HepG2 (cell line): ENCODE measurements at regions not wholly inside any gene's neighbourhood (a gene's known extent, or its start where the extent isn't known, plus 50 kb on each side); places are given as distances from the start of the nearest gene placed in this dataset.

ENCODE experiments used
- BCL3 ChIP-seq: sonication (generic); formaldehyde crosslinking; IDR thresholded peaks from 2 replicates; pipeline ENCODE4 v1.5.1; 2020; ENCODE audit warnings: mild to moderate bottlenecking, missing genetic modification reagents, moderate library complexity
- BHLHE40 ChIP-seq: IDR thresholded peaks from 2 replicates; pipeline ENCODE4 v1.6.1; 2011; ENCODE audit warnings: low read length, improper control_type of control experiment
- FOXJ3 ChIP-seq: sonication (generic); formaldehyde crosslinking; IDR thresholded peaks from 2 replicates; pipeline ENCODE4 v1.4.0; 2020; ENCODE audit warnings: missing genetic modification reagents, mild to moderate bottlenecking, borderline replicate concordance
- GLMP ChIP-seq: sonication (generic); formaldehyde crosslinking; IDR thresholded peaks from 2 replicates; pipeline ENCODE4 v1.9.0; 2021; ENCODE audit warnings: missing genetic modification reagents, mild to moderate bottlenecking, borderline replicate concordance
- IRX3 ChIP-seq: sonication (generic); formaldehyde crosslinking; IDR thresholded peaks from 2 replicates; pipeline ENCODE4 v1.8.1; 2023; ENCODE audit warnings: mild to moderate bottlenecking, low read depth, missing genetic modification reagents, borderline replicate concordance
- MAFF ChIP-seq: IDR thresholded peaks from 2 replicates; pipeline ENCODE4 v1.6.1; 2011; ENCODE audit warnings: low read depth, low read length, improper control_type of control experiment
- SIX1 ChIP-seq: sonication (generic); formaldehyde crosslinking; IDR thresholded peaks from 2 replicates; pipeline ENCODE4 v1.4.0; 2020; ENCODE audit warnings: missing genetic modification reagents, borderline replicate concordance
- TCF12 ChIP-seq, 2 experiments: fragments of 450-650 bp in 1 of 2; sonication (generic) in 1 of 2; formaldehyde crosslinking in 1 of 2; IDR thresholded peaks; 2 replicates each; pipeline versions ENCODE4 v1.6.1 to v1.8.0; 2017 to 2022; ENCODE audit warnings: antibody characterized with exemption in 1 of 2, mild to moderate bottlenecking in 1 of 2, missing genetic modification reagents in 1 of 2, moderate library complexity in 1 of 2
- WIZ ChIP-seq: sonication (generic); formaldehyde crosslinking; IDR thresholded peaks from 2 replicates; pipeline ENCODE4 v1.5.1; 2020; ENCODE audit warnings: mild to moderate bottlenecking, missing genetic modification reagents
- XRCC5 ChIP-seq: fragments of 200-400 bp; formaldehyde crosslinking; optimal IDR thresholded peaks from 2 replicates; pipeline ENCODE3; 2017; ENCODE audit warnings: mild to moderate bottlenecking, low read length
- ZBTB46 ChIP-seq: sonication (generic); formaldehyde crosslinking; IDR thresholded peaks from 2 replicates; pipeline ENCODE4 v1.4.0; 2020; ENCODE audit warnings: mild to moderate bottlenecking, missing genetic modification reagents, borderline replicate concordance
- ZFP62 ChIP-seq: sonication (generic); formaldehyde crosslinking; IDR thresholded peaks from 2 replicates; pipeline ENCODE4 v1.4.0; 2020; ENCODE audit warnings: missing genetic modification reagents
- ZNF383 ChIP-seq: sonication (generic); formaldehyde crosslinking; IDR thresholded peaks from 2 replicates; pipeline ENCODE4 v1.4.0; 2020; ENCODE audit warnings: missing genetic modification reagents, mild to moderate bottlenecking, borderline replicate concordance
- ZNF550 ChIP-seq: sonication (generic); formaldehyde crosslinking; IDR thresholded peaks from 2 replicates; pipeline ENCODE4 v1.4.0; 2020; ENCODE audit warnings: mild to moderate bottlenecking, missing genetic modification reagents, borderline replicate concordance
- ZNF644 ChIP-seq: IDR thresholded peaks from 2 replicates; pipeline ENCODE4 v1.6.1; 2016; ENCODE audit warnings: low read depth
- ZNF646 ChIP-seq: sonication (generic); formaldehyde crosslinking; IDR thresholded peaks from 2 replicates; pipeline ENCODE4 v1.9.0; 2021; ENCODE audit warnings: mild to moderate bottlenecking, missing genetic modification reagents

GRCh38 chr15:62886431-62887071 is 156.0 kb upstream of the TPM1 start (continued):
- TF ChIP-seq ZFP62 (CRISPR knock-in tag) (no peak), ZNF644 (CRISPR knock-in tag) (peak; percentile 61), ZBTB46 (CRISPR knock-in tag) (peak; percentile 62; the same call in 1 of the 2 replicates), GLMP (CRISPR knock-in tag) (no peak), ZNF550 (CRISPR knock-in tag) (no peak), IRX3 (CRISPR knock-in tag) (no peak), XRCC5 (no peak), ZNF646 (CRISPR knock-in tag) (no peak; the same call in 1 of the 2 replicates), MAFF (no peak), ZNF383 (CRISPR knock-in tag) (no peak), FOXJ3 (CRISPR knock-in tag) (peak; percentile 80; the same call in 1 of the 2 replicates), SIX1 (0 out of 2 replicates have a peak, but pooled peaks have one; percentile 11), BHLHE40 (no peak), BCL3 (CRISPR knock-in tag) (peak; percentile 16; the same call in 1 of the 2 replicates), TCF12 (IDR thresholded peaks at IDR 0.05) (no peak), TCF12 (CRISPR knock-in tag; IDR thresholded peaks at IDR 0.05) (no peak), WIZ (no peak)
